ENCODE measurements at regions not wholly inside any gene's neighbourhood (a gene's known extent, or its start where the extent isn't known, plus 50 kb on each side); places are given as distances from the start of the nearest gene placed in this dataset.

DNA sequence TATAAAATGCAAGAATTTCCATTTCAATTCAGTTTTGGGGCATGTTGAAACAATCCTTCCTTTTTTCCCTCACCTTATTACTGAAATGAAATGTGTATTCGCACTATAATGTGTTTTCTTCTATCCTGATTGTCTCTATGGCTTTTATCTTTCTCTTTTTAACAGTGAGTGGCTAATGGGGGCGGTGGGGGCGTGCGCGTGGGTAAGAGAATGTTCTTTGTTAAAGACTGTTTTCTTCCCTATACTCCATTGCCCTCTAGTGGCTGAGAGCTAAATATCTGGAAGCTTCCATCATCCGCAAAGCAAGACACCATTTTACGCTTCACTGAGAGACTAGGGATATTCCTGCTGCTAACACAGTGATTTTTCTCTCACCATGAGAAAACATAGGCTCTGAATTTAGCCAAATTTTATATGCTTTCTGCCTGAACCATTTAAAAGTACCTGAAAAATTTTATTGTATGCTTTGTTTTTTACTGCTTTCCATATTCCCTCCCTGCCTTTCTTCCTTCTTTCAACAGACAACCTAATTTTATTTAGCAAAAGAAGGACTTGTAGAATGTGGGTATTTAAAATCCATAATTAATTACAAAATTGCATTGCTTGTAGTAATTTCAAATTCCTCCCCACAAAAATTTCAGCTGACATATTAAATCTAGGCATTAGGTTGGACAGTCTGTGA lies 194.0 kb downstream of the GASK1B start:
- no peak overlapping the region for H3K4me3 ChIP-seq
- WGBS, 5 donors = 9 to 15% (median 9%) methylated on average over 7 of the region's 7 CpGs
- DNase-seq = no peak
- no peaks in the 10 kb centered on the region for H3K9me3 ChIP-seq
- H3K27me3 ChIP-seq (replicated peaks in 1 of 7) = no peaks in the 10 kb centered on the region
- H3K36me3 ChIP-seq = no peaks in the 10 kb centered on the region
- TF ChIP-seq POLR2A (IDR thresholded peaks at IDR 0.05) (no peak), POLR2AphosphoS5 (IDR thresholded peaks at IDR 0.05) (no peak)
- TF ChIP-seq, protein P1, sequence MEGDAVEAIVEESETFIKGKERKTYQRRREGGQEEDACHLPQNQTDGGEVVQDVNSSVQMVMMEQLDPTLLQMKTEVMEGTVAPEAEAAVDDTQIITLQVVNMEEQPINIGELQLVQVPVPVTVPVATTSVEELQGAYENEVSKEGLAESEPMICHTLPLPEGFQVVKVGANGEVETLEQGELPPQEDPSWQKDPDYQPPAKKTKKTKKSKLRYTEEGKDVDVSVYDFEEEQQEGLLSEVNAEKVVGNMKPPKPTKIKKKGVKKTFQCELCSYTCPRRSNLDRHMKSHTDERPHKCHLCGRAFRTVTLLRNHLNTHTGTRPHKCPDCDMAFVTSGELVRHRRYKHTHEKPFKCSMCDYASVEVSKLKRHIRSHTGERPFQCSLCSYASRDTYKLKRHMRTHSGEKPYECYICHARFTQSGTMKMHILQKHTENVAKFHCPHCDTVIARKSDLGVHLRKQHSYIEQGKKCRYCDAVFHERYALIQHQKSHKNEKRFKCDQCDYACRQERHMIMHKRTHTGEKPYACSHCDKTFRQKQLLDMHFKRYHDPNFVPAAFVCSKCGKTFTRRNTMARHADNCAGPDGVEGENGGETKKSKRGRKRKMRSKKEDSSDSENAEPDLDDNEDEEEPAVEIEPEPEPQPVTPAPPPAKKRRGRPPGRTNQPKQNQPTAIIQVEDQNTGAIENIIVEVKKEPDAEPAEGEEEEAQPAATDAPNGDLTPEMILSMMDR (IDR thresholded peaks at IDR 0.05 in 8 of 11, conservative IDR thresholded peaks at IDR 0.05 in 3 of 11) = peak in 10 of 11 experiments; percentile 34 to 72 (median 64)
- H3K27ac ChIP-seq = no peak overlapping the region
- intact Hi-C loops (cut with DNase I; ENCODE audit: low total_unique reads) = no loop called here
- H3K4me1 ChIP-seq = peaks cover 0 to 8% (median 3%) of the 10 kb centered on the region in 6 donors

DNA sequence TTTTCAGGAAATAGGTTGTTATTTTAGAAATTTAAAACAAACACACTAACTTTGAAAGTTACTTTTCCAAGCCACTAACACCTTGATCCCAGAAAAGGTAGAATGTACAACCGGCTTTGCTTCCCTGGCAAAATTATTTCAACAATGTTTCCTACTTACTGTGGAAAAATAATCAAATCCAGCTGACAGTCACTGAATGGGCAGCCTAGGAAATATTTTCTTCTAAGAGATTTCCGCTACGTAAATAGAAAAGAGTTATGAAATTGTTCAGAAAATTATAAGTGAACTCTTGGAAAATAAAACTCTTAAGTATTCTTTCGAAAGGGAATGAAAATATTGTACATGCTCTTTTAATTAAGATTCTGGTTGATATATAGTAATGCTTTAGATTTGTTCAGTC lies 195.7 kb downstream of the GASK1B start:
- no peaks in the 10 kb centered on the region for H3K9me3 ChIP-seq
- 87 to 90% (median 88%) methylated on average over 4 of the region's 4 CpGs for WGBS, 5 donors
- no peaks in the 10 kb centered on the region for H3K27me3 ChIP-seq (replicated peaks in 1 of 7)
- H3K4me1 ChIP-seq = peaks cover 0 to 8% (median 3%) of the 10 kb centered on the region in 6 donors
- TF ChIP-seq POLR2AphosphoS5 (IDR thresholded peaks at IDR 0.05) (no peak), POLR2A (IDR thresholded peaks at IDR 0.05) (no peak)
- TF ChIP-seq, protein P1 (IDR thresholded peaks at IDR 0.05 in 8 of 11, conservative IDR thresholded peaks at IDR 0.05 in 3 of 11) = no peak
- intact Hi-C loops (cut with DNase I; ENCODE audit: low total_unique reads) = no loop called here
- no peaks in the 10 kb centered on the region for H3K36me3 ChIP-seq
- no peak for DNase-seq
- H3K27ac ChIP-seq = no peak overlapping the region
- H3K4me3 ChIP-seq = no peak overlapping the region

GRCh38 chr4:157973297-157973696 lies 199.5 kb downstream of the GASK1B start:
- no peak overlapping the region for H3K4me3 ChIP-seq
- no peaks in the 10 kb centered on the region for H3K36me3 ChIP-seq
- no peak overlapping the region for H3K27ac ChIP-seq
- no peak for DNase-seq
- 91 to 96% (median 95%) methylated on average over 5 of the region's 5 CpGs for WGBS, 5 donors
- no peaks in the 10 kb centered on the region for H3K9me3 ChIP-seq
- TF ChIP-seq POLR2AphosphoS5 (IDR thresholded peaks at IDR 0.05) = no peak
- no peaks in the 10 kb centered on the region for H3K27me3 ChIP-seq (replicated peaks in 1 of 7)
- intact Hi-C loops (cut with DNase I; ENCODE audit: low total_unique reads) = no loop called here
- no peaks in the 10 kb centered on the region for H3K4me1 ChIP-seq

GRCh38 chr4:157964463-157964862 lies 208.4 kb downstream of the GASK1B start:
- Histone ChIP-seq H3K27me3 (replicated peaks in 1 of 7) (no peaks in the 10 kb centered on the region), H3K36me3 (no peaks in the 10 kb centered on the region), H3K4me1 (no peaks in the 10 kb centered on the region), H3K4me3 (no peak overlapping the region), H3K9me3 (no peaks in the 10 kb centered on the region), H3K27ac (no peak overlapping the region)
- intact Hi-C loops (cut with DNase I; ENCODE audit: low total_unique reads) = no loop called here
- no peak for TF ChIP-seq POLR2A (IDR thresholded peaks at IDR 0.05)
- TF ChIP-seq POLR2AphosphoS5 (IDR thresholded peaks at IDR 0.05) = no peak
- TF ChIP-seq, protein P1 (IDR thresholded peaks at IDR 0.05 in 8 of 11, conservative IDR thresholded peaks at IDR 0.05 in 3 of 11) = no peak
- WGBS, 5 donors = 31 to 57% (median 47%) methylated on average over 2 of the region's 2 CpGs
- no peak for DNase-seq

Measured in spleen (tissue), 11 donors.